Esophagus muscularis mucosa (tissue), 4 donors: ENCODE measurements at regions not wholly inside any gene's neighbourhood (a gene's known extent, or its start where the extent isn't known, plus 50 kb on each side); places are given as distances from the start of the nearest gene placed in this dataset.

Experiments
- DNase-seq: peaks from one replicate; pipeline ENCODE4 v3.0.0-alpha.2; 2017; ENCODE audit errors: extremely low spot score
- H3K27ac ChIP-seq, 4 donors: fragments of 200-600 bp; sonication (generic); replicated peaks in 1 of 4; 1 replicate in 3 of 4; 2 replicates in 1 of 4; pipeline ENCODE4 v1.5.1; 2016 to 2019; ENCODE audit warnings: mild to moderate bottlenecking in 1 of 4
- H3K27me3 ChIP-seq, 4 donors: fragments of 200-600 bp; sonication (generic); one replicate each; pipeline versions ENCODE4 v1.5.1 to v1.6.0; 2016 to 2019
- H3K36me3 ChIP-seq, 4 donors: fragments of 200-600 bp; sonication (generic); one replicate each; pipeline ENCODE4 v1.5.1; 2016 to 2019
- H3K4me1 ChIP-seq, 4 donors: fragments of 200-600 bp; sonication (generic); one replicate each; pipeline ENCODE4 v1.5.1; 2016 to 2019
- H3K4me3 ChIP-seq, 4 donors: fragments of 200-600 bp; sonication (generic); 1 replicate in 2 of 4; 2 replicates in 2 of 4; pipeline ENCODE4 v1.5.1; 2016 to 2019; ENCODE audit warnings: mild to moderate bottlenecking in 4 of 4, moderate library complexity in 1 of 4
- H3K9me3 ChIP-seq, 4 donors: fragments of 200-600 bp; sonication (generic); 1 replicate in 3 of 4; 2 replicates in 1 of 4; pipeline ENCODE4 v1.5.1; 2016 to 2019
- CTCF ChIP-seq, 3 experiments: fragments of 200-600 bp in 2 of 3; fragments of 450-650 bp in 1 of 3; sonication (generic) in 2 of 3; IDR thresholded peaks; one replicate each; pipeline ENCODE4 v1.5.1; 2017 to 2019; ENCODE audit warnings: antibody characterized with exemption in 3 of 3, mild to moderate bottlenecking in 2 of 3, moderate library complexity in 1 of 3
- EP300 ChIP-seq: sonication (generic); formaldehyde crosslinking; IDR thresholded peaks from one replicate; pipeline ENCODE4 v1.6.1; 2017; ENCODE audit warnings: antibody characterized with exemption
- POLR2A ChIP-seq: fragments of 450-650 bp; IDR thresholded peaks from one replicate; pipeline ENCODE4 v1.6.1; 2017; ENCODE audit warnings: antibody characterized with exemption, moderate library complexity, mild to moderate bottlenecking, low read depth
- POLR2AphosphoS5 ChIP-seq, 2 donors: sonication (generic); formaldehyde crosslinking; IDR thresholded peaks; one replicate each; pipeline ENCODE4 v1.6.1; 2017; ENCODE audit warnings: antibody characterized with exemption in 2 of 2
- WGBS: methylation state at CpG from one replicate; pipeline ENCODE4 v1.1.5; 2018; 5-methylcytosine and 5-hydroxymethylcytosine counted together
- intact Hi-C: fragments of 100-400 bp; cut with DNase I; formaldehyde crosslinking; loops from one replicate; pipeline ENCODE4 v1.15.1; 2023

DNA sequence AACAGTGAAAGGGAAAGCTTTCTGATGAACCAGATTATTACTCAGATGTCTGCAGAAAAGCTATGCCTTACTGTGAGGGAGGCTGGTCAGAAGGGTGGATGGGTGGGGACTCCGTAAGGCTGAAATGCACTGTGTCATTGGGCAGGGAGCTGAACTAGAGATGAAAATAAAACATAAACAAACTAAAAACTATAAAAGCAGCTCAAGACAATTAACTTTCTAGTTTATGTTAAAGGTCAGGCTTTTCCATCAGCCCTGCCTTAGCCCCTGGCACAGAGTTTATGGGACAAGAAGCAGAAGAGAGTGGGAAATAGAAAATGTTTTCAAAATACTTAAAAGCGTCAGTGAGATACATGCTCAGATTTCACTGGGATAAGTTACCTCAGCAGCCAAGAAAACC lies 310.0 kb upstream of the UBE2E2 start:
- intact Hi-C loops = loop anchor here (10.0 kb wide), 1 partner anchor 718 kb away; no protein-coding TSS in a partner anchor
- peaks cover 0 to 30% (median 21%) of the 10 kb centered on the region in 4 donors for H3K4me1 ChIP-seq
- no peak overlapping the region for H3K27ac ChIP-seq
- no peak for TF ChIP-seq EP300
- TF ChIP-seq POLR2AphosphoS5 (IDR thresholded peaks at IDR 0.05) = no peak
- TF ChIP-seq POLR2A = no peak
- no peak for TF ChIP-seq CTCF (IDR thresholded peaks at IDR 0.05)
- WGBS = 46% methylated on average over 2 of the region's 2 CpGs
- DNase-seq = no peak
- no peaks in the 10 kb centered on the region for H3K27me3 ChIP-seq
- no peak overlapping the region for H3K4me3 ChIP-seq
- no peaks in the 10 kb centered on the region for H3K36me3 ChIP-seq
- no peaks in the 10 kb centered on the region for H3K9me3 ChIP-seq

- intact Hi-C loops = loop anchor here (10.0 kb wide), 1 partner anchor 719 kb away; no protein-coding TSS in a partner anchor
- Histone ChIP-seq H3K27ac (no peak overlapping the region), H3K27me3 (no peaks in the 10 kb centered on the region), H3K4me1 (peaks cover 0 to 32% (median 21%) of the 10 kb centered on the region in 4 donors), H3K9me3 (no peaks in the 10 kb centered on the region), H3K4me3 (no peak overlapping the region), H3K36me3 (no peaks in the 10 kb centered on the region)
- WGBS = 49% methylated on average over 3 of the region's 3 CpGs
- TF ChIP-seq EP300 = no peak
- no peak for TF ChIP-seq POLR2A
- no peak for TF ChIP-seq POLR2AphosphoS5 (IDR thresholded peaks at IDR 0.05)
- no peak for TF ChIP-seq CTCF (IDR thresholded peaks at IDR 0.05)
- no peak for DNase-seq
These were observed 309.3 kb upstream of the UBE2E2 start for GRCh38 chr3:22893644-22894325.

DNA sequence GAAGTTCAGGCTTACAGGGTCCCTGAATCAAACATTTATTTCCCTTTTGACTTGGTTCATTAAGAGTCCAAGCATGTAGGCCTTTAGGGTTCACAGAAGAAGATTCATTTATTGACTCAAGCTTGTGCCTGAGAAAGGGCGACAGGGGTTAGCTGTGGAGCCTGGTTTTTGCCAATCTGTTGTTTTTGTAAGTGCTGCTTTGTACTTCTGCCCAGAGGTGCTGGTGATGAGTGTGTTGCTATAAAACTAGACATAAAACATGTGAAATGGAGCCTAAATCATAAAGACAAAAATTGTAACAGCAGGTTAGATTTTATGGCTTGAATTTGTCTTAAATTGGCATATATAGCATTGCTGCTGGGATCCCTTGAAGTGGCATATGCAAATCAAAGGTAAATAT lies 308.3 kb upstream of the UBE2E2 start:
- no peak for DNase-seq
- H3K36me3 ChIP-seq = no peaks in the 10 kb centered on the region
- H3K27me3 ChIP-seq = no peaks in the 10 kb centered on the region
- TF ChIP-seq POLR2A (no peak), EP300 (no peak), POLR2AphosphoS5 (IDR thresholded peaks at IDR 0.05) (no peak), CTCF (IDR thresholded peaks at IDR 0.05) (no peak)
- 31% methylated on average over 1 of the region's 1 CpG for WGBS
- intact Hi-C loops = loop anchor here (10.0 kb wide), 1 partner anchor 720 kb away; no protein-coding TSS in a partner anchor
- no peaks in the 10 kb centered on the region for H3K9me3 ChIP-seq
- no peak overlapping the region for H3K27ac ChIP-seq
- peaks cover 0 to 32% (median 21%) of the 10 kb centered on the region in 4 donors for H3K4me1 ChIP-seq
- H3K4me3 ChIP-seq = no peak overlapping the region

- 96% methylated on average over 3 of the region's 3 CpGs for WGBS
- Histone ChIP-seq H3K9me3 (no peaks in the 10 kb centered on the region), H3K4me1 (peaks cover 0 to 32% (median 21%) of the 10 kb centered on the region in 4 donors), H3K27me3 (no peaks in the 10 kb centered on the region), H3K36me3 (no peaks in the 10 kb centered on the region), H3K4me3 (no peak overlapping the region), H3K27ac (no peak overlapping the region)
- intact Hi-C loops = loop anchor here (10.0 kb wide), 1 partner anchor 721 kb away; no protein-coding TSS in a partner anchor
- no peak for TF ChIP-seq EP300
- TF ChIP-seq POLR2A = no peak
- TF ChIP-seq CTCF (IDR thresholded peaks at IDR 0.05) = no peak
- TF ChIP-seq POLR2AphosphoS5 (IDR thresholded peaks at IDR 0.05) = no peak
- DNase-seq = no peak
These were observed 307.5 kb upstream of the UBE2E2 start for GRCh38 chr3:22895671-22896070.
